NCI-H2107 treated with DMSO at 0.1 percent for 48 hours (cell line): ENCODE measurements at regions not wholly inside any gene's neighbourhood (a gene's known extent, or its start where the extent isn't known, plus 50 kb on each side); places are given as distances from the start of the nearest gene placed in this dataset.

ENCODE experiments used
- DNase-seq: peaks from one replicate; lab custom pipeline; 2025; ENCODE audit not compliant: unreplicated experiment; lab: John Stamatoyannopoulos, UW

GRCh38 chr5:2505217-2505616, 246.3 kb downstream of the IRX2 start:
- no peak for DNase-seq

GRCh38 chr5:2502970-2503594, 248.4 kb downstream of the IRX2 start:
- no peak for DNase-seq

GRCh38 chr5:2499917-2500316, 251.6 kb downstream of the IRX2 start:
- no peak for DNase-seq

- no peak for DNase-seq
These were observed 254.6 kb downstream of the IRX2 start for GRCh38 chr5:2496891-2497290.

GRCh38 chr5:2496126-2496525, 255.4 kb downstream of the IRX2 start:
- DNase-seq, result no peak

GRCh38 chr5:2493356-2493755, 258.1 kb downstream of the IRX2 start:
- DNase-seq, result no peak

GRCh38 chr5:2492476-2492875, 259.0 kb downstream of the IRX2 start:
- DNase-seq, result no peak

GRCh38 chr5:2491846-2492245, 259.6 kb downstream of the IRX2 start:
- no peak for DNase-seq

GRCh38 chr5:2489306-2489705, 262.2 kb downstream of the IRX2 start:
- DNase-seq, result no peak

GRCh38 chr5:2488593-2488992, 262.9 kb downstream of the IRX2 start:
- DNase-seq, result no peak

- no peak for DNase-seq
These were observed 264.2 kb downstream of the IRX2 start for GRCh38 chr5:2487152-2487763.

- no peak for DNase-seq
These were observed 265.1 kb downstream of the IRX2 start for GRCh38 chr5:2486373-2486772.

- no peak for DNase-seq
These were observed 268.7 kb downstream of the IRX2 start for GRCh38 chr5:2482778-2483177.

GRCh38 chr5:2480871-2481270, 270.6 kb downstream of the IRX2 start:
- no peak for DNase-seq

GRCh38 chr5:2475902-2476301, 275.6 kb downstream of the IRX2 start:
- DNase-seq, result no peak

- DNase-seq, result no peak
These were observed 278.8 kb downstream of the IRX2 start for GRCh38 chr5:2472670-2473069.

- no peak for DNase-seq
These were observed 280.2 kb downstream of the IRX2 start for GRCh38 chr5:2471152-2471879.

- no peak for DNase-seq
These were observed 284.5 kb downstream of the IRX2 start for GRCh38 chr5:2466966-2467365.

GRCh38 chr5:2465383-2465782, 286.1 kb downstream of the IRX2 start:
- DNase-seq, result peak; percentile 43

GRCh38 chr5:2464141-2464540, 287.3 kb downstream of the IRX2 start:
- no peak for DNase-seq

- no peak for DNase-seq
These were observed 289.5 kb downstream of the IRX2 start for GRCh38 chr5:2461701-2462691.
